Liver (tissue), 7 donors: ENCODE measurements at regions not wholly inside any gene's neighbourhood (a gene's known extent, or its start where the extent isn't known, plus 50 kb on each side); places are given as distances from the start of the nearest gene placed in this dataset.
"Not testable (repeated sequence)": the region's sequence is repeated elsewhere in the genome, so short reads cannot be mapped to it uniquely, and the experiment has no call there.

Experiments
- DNase-seq: peaks from one replicate; pipeline ENCODE4 v3.0.0-alpha.2; 2017; ENCODE audit warnings: low spot score
- H3K27ac ChIP-seq, 2 donors: one replicate each; pipeline ENCODE4 v1.7.0; 2013; ENCODE audit warnings: inconsistent platforms in 2 of 2, low read length in 2 of 2, control low read depth in 1 of 2, low read depth in 1 of 2, mild to moderate bottlenecking in 1 of 2
- H3K27me3 ChIP-seq, 4 donors: one replicate each; pipeline versions ENCODE4 v1.6.1 to v1.7.0; 2013; ENCODE audit warnings: low read length in 3 of 4, inconsistent platforms in 1 of 4, mild to moderate bottlenecking in 1 of 4, moderate library complexity in 1 of 4; ENCODE audit not compliant: control insufficient read depth in 4 of 4, insufficient read depth in 4 of 4
- H3K36me3 ChIP-seq, 4 donors: one replicate each; pipeline versions ENCODE4 v1.6.1 to v1.7.0; 2013; ENCODE audit warnings: low read length in 3 of 4, mild to moderate bottlenecking in 3 of 4, low read depth in 1 of 4, moderate library complexity in 1 of 4; ENCODE audit not compliant: control insufficient read depth in 4 of 4, insufficient read depth in 3 of 4
- H3K4me1 ChIP-seq, 4 donors: one replicate each; pipeline versions ENCODE4 v1.6.1 to v1.7.0; 2013; ENCODE audit warnings: low read length in 3 of 4, mild to moderate bottlenecking in 3 of 4, moderate library complexity in 1 of 4; ENCODE audit not compliant: control insufficient read depth in 4 of 4, insufficient read depth in 4 of 4
- H3K4me3 ChIP-seq, 3 donors: one replicate each; pipeline versions ENCODE4 v1.6.1 to v1.7.0; 2013; ENCODE audit warnings: low read length in 3 of 3, control low read depth in 1 of 3, low read depth in 1 of 3, mild to moderate bottlenecking in 1 of 3
- H3K9ac ChIP-seq, 2 donors: one replicate each; pipeline ENCODE4 v1.7.0; 2013; ENCODE audit warnings: low read length in 2 of 2, mild to moderate bottlenecking in 2 of 2, moderate library complexity in 2 of 2, control low read depth in 1 of 2, low read depth in 1 of 2
- H3K9me3 ChIP-seq, 4 donors: one replicate each; pipeline versions ENCODE4 v1.6.1 to v1.7.0; 2013; ENCODE audit warnings: low read length in 3 of 4; ENCODE audit not compliant: control insufficient read depth in 4 of 4
- ATF3 ChIP-seq: IDR thresholded peaks from 2 replicates; pipeline ENCODE4 v1.6.1; 2016; ENCODE audit warnings: antibody characterized with exemption
- EGR1 ChIP-seq, 2 donors: IDR thresholded peaks; 2 replicates each; pipeline ENCODE4 v1.6.1; 2016 to 2018; ENCODE audit warnings: antibody characterized with exemption in 2 of 2, low read depth in 2 of 2
- FOXA1 ChIP-seq: IDR thresholded peaks from 2 replicates; pipeline ENCODE4 v1.6.1; 2016; ENCODE audit warnings: antibody characterized with exemption
- FOXA2 ChIP-seq: IDR thresholded peaks from 2 replicates; pipeline ENCODE4 v1.6.1; 2016; ENCODE audit warnings: antibody characterized with exemption
- GABPA ChIP-seq, 2 donors: IDR thresholded peaks in 1 of 2; conservative IDR thresholded peaks in 1 of 2; 2 replicates each; pipeline ENCODE4 v1.6.1; 2016; ENCODE audit warnings: antibody characterized with exemption in 2 of 2, mild to moderate bottlenecking in 1 of 2, moderate library complexity in 1 of 2
- HNF4A ChIP-seq, 2 donors: conservative IDR thresholded peaks; 2 replicates each; pipeline ENCODE4 v1.6.1; 2016; ENCODE audit warnings: antibody characterized with exemption in 2 of 2, mild to moderate bottlenecking in 2 of 2
- HNF4G ChIP-seq: IDR thresholded peaks from 2 replicates; pipeline ENCODE4 v1.6.1; 2016; ENCODE audit warnings: antibody characterized with exemption
- JUND ChIP-seq, 2 donors: IDR thresholded peaks; 2 replicates each; pipeline ENCODE4 v1.6.1; 2016; ENCODE audit warnings: antibody characterized with exemption in 2 of 2
- MAX ChIP-seq: IDR thresholded peaks from 2 replicates; pipeline ENCODE4 v1.6.1; 2016; ENCODE audit warnings: antibody characterized with exemption
- NR2F2 ChIP-seq: IDR thresholded peaks from 2 replicates; pipeline ENCODE4 v1.6.1; 2016; ENCODE audit warnings: antibody characterized with exemption
- REST ChIP-seq: IDR thresholded peaks from 2 replicates; pipeline ENCODE4 v1.6.1; 2016; ENCODE audit warnings: antibody characterized with exemption, mild to moderate bottlenecking
- RXRA ChIP-seq, 2 donors: IDR thresholded peaks; 2 replicates each; pipeline ENCODE4 v1.6.1; 2017 to 2018; ENCODE audit warnings: antibody characterized with exemption in 2 of 2, mild to moderate bottlenecking in 1 of 2
- SP1 ChIP-seq: IDR thresholded peaks from 2 replicates; pipeline ENCODE4 v1.6.1; 2018; ENCODE audit warnings: antibody characterized with exemption, mild to moderate bottlenecking
- TAF1 ChIP-seq: conservative IDR thresholded peaks from 2 replicates; pipeline ENCODE4 v1.6.1; 2016; ENCODE audit warnings: antibody characterized with exemption, mild to moderate bottlenecking
- ZBTB33 ChIP-seq: IDR thresholded peaks from 2 replicates; pipeline ENCODE4 v1.6.1; 2016; ENCODE audit warnings: antibody characterized with exemption
- WGBS: extraction: QIAGEN DNeasy Blood & Tissue Kit; methylation state at CpG from one replicate; pipeline ENCODE4 v1.1.7; 2013; 5-methylcytosine and 5-hydroxymethylcytosine counted together
- donor health status: healthy.
- donor health status: healthy.
- donor health status: healthy.
- donor health status: healthy.

- TF ChIP-seq MAX (no peak), ATF3 (no peak), TAF1 (no peak), HNF4A (conservative IDR thresholded peaks at IDR 0.05) (no peak), JUND (IDR thresholded peaks at IDR 0.05) (no peak), RXRA (IDR thresholded peaks at IDR 0.05) (no peak), REST (no peak), FOXA1 (no peak), NR2F2 (no peak), SP1 (no peak), GABPA (IDR thresholded peaks at IDR 0.05 in 1 of 2, conservative IDR thresholded peaks at IDR 0.05 in 1 of 2) (no peak), FOXA2 (no peak), EGR1 (IDR thresholded peaks at IDR 0.05; ENCODE audit: low read depth in 2 of 2) (no peak), HNF4G (no peak), ZBTB33 (no peak)
- WGBS, result 78% methylated on average over 10 of the region's 10 CpGs
- Histone ChIP-seq H3K9ac (no peak overlapping the region), H3K4me3 (no peak overlapping the region), H3K27me3 (no peaks in the 10 kb centered on the region), H3K36me3 (no peaks in the 10 kb centered on the region), H3K27ac (no peak overlapping the region), H3K4me1 (no peaks in the 10 kb centered on the region), H3K9me3 (peaks cover 0 to 3% (median 0%) of the 10 kb centered on the region in 4 donors)
- no peak for DNase-seq
These were observed 74.9 kb downstream of the CRLF2 start for GRCh38 chrX:1137531-1137930.

GRCh38 chrX:1136582-1136981 lies 75.9 kb downstream of the CRLF2 start:
- not testable (repeated sequence) for H3K4me1 ChIP-seq, H3K27ac ChIP-seq, H3K9ac ChIP-seq, H3K9me3 ChIP-seq, H3K27me3 ChIP-seq, H3K4me3 ChIP-seq, DNase-seq, H3K36me3 ChIP-seq
- WGBS, result 79% methylated on average over 8 of the region's 8 CpGs
